GM12891 (cell line): ENCODE measurements at regions not wholly inside any gene's neighbourhood (a gene's known extent, or its start where the extent isn't known, plus 50 kb on each side); places are given as distances from the start of the nearest gene placed in this dataset.

Experiments
- PAX5 ChIP-seq: IDR thresholded peaks from 2 replicates; pipeline ENCODE4 v1.6.1; 2011; ENCODE audit warnings: low read length, moderate library complexity, mild to moderate bottlenecking; ENCODE audit not compliant: insufficient read depth, severe bottlenecking
- POLR2A ChIP-seq: IDR thresholded peaks from 2 replicates; pipeline ENCODE4 v1.6.1; 2011; ENCODE audit warnings: low read depth, low read length, control low read depth
- POLR2AphosphoS5 ChIP-seq: IDR thresholded peaks from 2 replicates; pipeline ENCODE4 v1.6.1; 2011; ENCODE audit warnings: low read depth, low read length, control low read depth
- POU2F2 ChIP-seq: IDR thresholded peaks from 2 replicates; pipeline ENCODE4 v1.6.1; 2011; ENCODE audit warnings: low read depth, mild to moderate bottlenecking, control low read depth, low read length, moderate library complexity
- SPI1 ChIP-seq: IDR thresholded peaks from 2 replicates; pipeline ENCODE4 v1.6.1; 2011; ENCODE audit warnings: low read depth, low read length, control low read depth
- TAF1 ChIP-seq: IDR thresholded peaks from 2 replicates; pipeline ENCODE4 v1.6.1; 2011; ENCODE audit warnings: low read depth, low read length, control low read depth

- TF ChIP-seq POLR2A (no peak), TAF1 (no peak), SPI1 (no peak), PAX5 (no peak), POLR2AphosphoS5 (no peak), POU2F2 (no peak)
Measured at GRCh38 chr13:97781891-97782305, 171.6 kb upstream of the IPO5 start.
